Kidney epithelial cell (primary cell): ENCODE measurements at regions not wholly inside any gene's neighbourhood (a gene's known extent, or its start where the extent isn't known, plus 50 kb on each side); places are given as distances from the start of the nearest gene placed in this dataset.

Experiments used
- DNase-seq: peaks from one replicate; pipeline ENCODE4 v3.0.0-alpha.2; 2010; ENCODE audit warnings: low read depth
- H3K27me3 ChIP-seq: 2 replicates; pipeline ENCODE4 v1.6.0; 2011; ENCODE audit warnings: low read length; ENCODE audit not compliant: control insufficient read depth, insufficient read depth
- H3K36me3 ChIP-seq: 2 replicates; pipeline ENCODE4 v1.5.1; 2011; ENCODE audit warnings: low read length; ENCODE audit not compliant: control insufficient read depth, insufficient read depth
- H3K4me3 ChIP-seq: 2 replicates; pipeline ENCODE4 v1.5.1; 2011; ENCODE audit warnings: low read depth, mild to moderate bottlenecking, control low read depth, low read length
- TF ChIP-seq, protein P1 (sequence below): IDR thresholded peaks from 2 replicates; pipeline ENCODE4 v1.5.1; 2011; ENCODE audit warnings: mild to moderate bottlenecking, moderate library complexity, low read length, control low read depth, inconsistent platforms; ENCODE audit not compliant: insufficient read depth, poor library complexity, severe bottlenecking

- Histone ChIP-seq H3K4me3 (no peak overlapping the region), H3K36me3 (no peaks in the 10 kb centered on the region), H3K27me3 (no peaks in the 10 kb centered on the region)
- DNase-seq = no peak
- TF ChIP-seq, protein P1, sequence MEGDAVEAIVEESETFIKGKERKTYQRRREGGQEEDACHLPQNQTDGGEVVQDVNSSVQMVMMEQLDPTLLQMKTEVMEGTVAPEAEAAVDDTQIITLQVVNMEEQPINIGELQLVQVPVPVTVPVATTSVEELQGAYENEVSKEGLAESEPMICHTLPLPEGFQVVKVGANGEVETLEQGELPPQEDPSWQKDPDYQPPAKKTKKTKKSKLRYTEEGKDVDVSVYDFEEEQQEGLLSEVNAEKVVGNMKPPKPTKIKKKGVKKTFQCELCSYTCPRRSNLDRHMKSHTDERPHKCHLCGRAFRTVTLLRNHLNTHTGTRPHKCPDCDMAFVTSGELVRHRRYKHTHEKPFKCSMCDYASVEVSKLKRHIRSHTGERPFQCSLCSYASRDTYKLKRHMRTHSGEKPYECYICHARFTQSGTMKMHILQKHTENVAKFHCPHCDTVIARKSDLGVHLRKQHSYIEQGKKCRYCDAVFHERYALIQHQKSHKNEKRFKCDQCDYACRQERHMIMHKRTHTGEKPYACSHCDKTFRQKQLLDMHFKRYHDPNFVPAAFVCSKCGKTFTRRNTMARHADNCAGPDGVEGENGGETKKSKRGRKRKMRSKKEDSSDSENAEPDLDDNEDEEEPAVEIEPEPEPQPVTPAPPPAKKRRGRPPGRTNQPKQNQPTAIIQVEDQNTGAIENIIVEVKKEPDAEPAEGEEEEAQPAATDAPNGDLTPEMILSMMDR = no peak
These were observed 453.4 kb downstream of the OCA2 start for GRCh38 chr15:27645672-27646071.

- H3K4me3 ChIP-seq = no peak overlapping the region
- no peaks in the 10 kb centered on the region for H3K27me3 ChIP-seq
- TF ChIP-seq, protein P1 = no peak
- no peaks in the 10 kb centered on the region for H3K36me3 ChIP-seq
- DNase-seq = no peak
These were observed 456.1 kb downstream of the OCA2 start for GRCh38 chr15:27642981-27643380.

DNA sequence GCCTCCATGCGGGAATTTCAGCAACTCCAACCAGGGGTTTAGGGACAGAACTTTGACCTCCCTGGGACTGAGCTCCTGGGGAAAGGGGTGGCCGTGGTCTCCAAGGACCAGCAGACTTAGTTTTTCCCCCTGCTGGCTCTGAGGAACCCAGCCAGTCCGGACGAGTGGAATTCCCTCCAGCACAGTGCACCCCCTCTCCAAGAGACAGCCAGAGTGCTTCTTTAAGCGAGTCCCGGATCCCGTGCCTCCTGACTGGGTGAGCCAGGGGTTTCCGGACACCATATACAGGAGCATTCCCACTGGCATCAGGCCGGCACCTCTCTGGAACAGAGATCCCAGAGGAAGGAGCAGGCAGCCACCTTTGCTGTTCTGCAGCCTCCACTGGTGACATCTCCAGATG, 459.5 kb downstream of the OCA2 start:
- DNase-seq = no peak
- Histone ChIP-seq H3K36me3 (no peaks in the 10 kb centered on the region), H3K27me3 (no peaks in the 10 kb centered on the region), H3K4me3 (no peak overlapping the region)
- TF ChIP-seq, protein P1 = no peak

DNA sequence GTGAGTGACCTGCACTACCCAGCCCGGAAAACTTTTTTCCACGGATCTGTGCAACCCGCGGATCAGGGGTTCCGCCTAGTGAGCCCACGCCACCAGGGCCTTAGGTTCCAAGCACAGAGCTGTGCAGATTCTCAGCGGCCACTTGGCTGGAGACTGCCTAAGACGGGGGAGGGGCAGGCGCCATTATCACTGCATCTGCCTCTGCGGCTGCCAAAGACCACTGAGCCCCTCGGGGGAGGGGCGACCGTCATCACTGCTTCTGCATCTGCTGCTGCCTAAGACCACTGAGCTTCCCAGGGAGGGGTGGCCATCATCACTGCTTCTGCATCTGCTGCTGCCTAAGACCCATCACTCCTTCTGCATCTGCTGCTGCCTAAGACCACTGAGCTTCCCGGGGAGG, 460.2 kb downstream of the OCA2 start:
- Histone ChIP-seq H3K27me3 (no peaks in the 10 kb centered on the region), H3K36me3 (no peaks in the 10 kb centered on the region), H3K4me3 (no peak overlapping the region)
- no peak for DNase-seq
- TF ChIP-seq, protein P1 = no peak

DNA sequence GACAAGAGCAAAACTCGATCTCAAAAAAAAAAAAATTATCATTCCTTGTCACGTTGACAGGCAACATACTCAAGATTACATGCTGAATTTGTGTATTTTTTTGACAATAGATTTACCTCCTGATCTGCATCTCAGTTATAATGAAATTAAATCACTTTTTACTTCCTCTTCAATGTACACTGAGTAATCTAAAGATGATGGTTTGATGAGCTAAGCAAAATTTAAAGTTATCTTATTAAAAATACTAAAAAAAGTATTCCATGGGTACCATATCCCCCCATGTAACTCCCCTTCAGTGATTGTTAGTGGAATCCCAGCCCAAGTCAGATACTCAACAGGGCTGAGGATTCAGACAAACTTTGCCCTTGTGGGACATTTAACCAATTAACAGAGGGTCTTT, 463.2 kb downstream of the OCA2 start:
- TF ChIP-seq, protein P1 = no peak
- Histone ChIP-seq H3K36me3 (no peaks in the 10 kb centered on the region), H3K4me3 (no peak overlapping the region), H3K27me3 (no peaks in the 10 kb centered on the region)
- no peak for DNase-seq

DNA sequence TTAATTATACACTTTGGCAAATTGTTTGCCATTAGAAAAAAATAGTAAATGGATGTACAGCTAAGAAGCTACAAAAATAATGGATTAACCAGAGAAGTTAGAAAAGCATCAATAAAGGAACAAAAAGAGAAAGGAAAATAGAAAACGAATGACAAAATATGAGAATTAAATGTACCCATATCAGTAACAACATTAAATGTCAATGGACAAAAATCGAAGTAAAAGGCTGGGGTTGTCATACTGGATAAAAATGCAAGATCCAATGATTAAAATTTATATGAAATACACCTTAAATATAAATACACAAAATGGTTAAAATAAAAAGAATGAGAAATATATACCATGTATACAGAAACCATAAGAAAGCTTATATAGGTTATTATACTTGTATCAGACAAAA, 470.6 kb downstream of the OCA2 start:
- no peaks in the 10 kb centered on the region for H3K27me3 ChIP-seq
- no peak overlapping the region for H3K4me3 ChIP-seq
- no peaks in the 10 kb centered on the region for H3K36me3 ChIP-seq
- no peak for DNase-seq
- TF ChIP-seq, protein P1 = no peak
